Activated CD4-positive, alpha-beta T cell treated with anti-CD3 and anti-CD28 coated beads, Interleukin-2, amount 10 ng/mL, durations not matched to agents 7 days and 5 days (primary cell): ENCODE measurements at regions not wholly inside any gene's neighbourhood (a gene's known extent, or its start where the extent isn't known, plus 50 kb on each side); places are given as distances from the start of the nearest gene placed in this dataset.
A peak's percentile ranks its signal among the peaks of the same experiment; 100 is the strongest.
"Not testable (repeated sequence)": the region's sequence is repeated elsewhere in the genome, so short reads cannot be mapped to it uniquely, and the experiment has no call there.

ENCODE experiments used
- CTCF ChIA-PET: fragments of 350-600 bp; sonication (Branson Sonifier 250); formaldehyde crosslinking; loops from one replicate; lab custom pipeline; 2021; ENCODE audit warnings: antibody characterized with exemption; lab: Charles Lee
- POLR2A ChIA-PET: fragments of 350-600 bp; sonication (Branson Sonifier 250); formaldehyde crosslinking; loops from one replicate; lab custom pipeline; 2021; ENCODE audit warnings: antibody characterized with exemption; lab: Charles Lee
- DNase-seq: peaks from one replicate; pipeline ENCODE4 v3.0.0-alpha.2; 2020
- H3K27ac Mint-ChIP-seq: one replicate; pipeline ENCODE4 v1.8.0; 2021; ENCODE audit warnings: mild to moderate bottlenecking, moderate library complexity, mixed read lengths
- H3K27me3 Mint-ChIP-seq: one replicate; pipeline ENCODE4 v1.8.0; 2021; ENCODE audit warnings: mixed read lengths
- H3K36me3 Mint-ChIP-seq: one replicate; pipeline ENCODE4 v1.8.0; 2021; ENCODE audit warnings: low read depth, mixed read lengths
- H3K4me1 Mint-ChIP-seq: one replicate; pipeline ENCODE4 v1.8.0; 2021; ENCODE audit warnings: mixed read lengths
- H3K4me3 Mint-ChIP-seq: one replicate; pipeline ENCODE4 v1.8.0; 2021; ENCODE audit warnings: mild to moderate bottlenecking, moderate library complexity, mixed read lengths
- H3K9me3 Mint-ChIP-seq: one replicate; pipeline ENCODE4 v1.8.0; 2021; ENCODE audit warnings: mixed read lengths

- POLR2A ChIA-PET, H3K4me1 Mint-ChIP-seq, H3K27me3 Mint-ChIP-seq, H3K9me3 Mint-ChIP-seq, H3K36me3 Mint-ChIP-seq, H3K4me3 Mint-ChIP-seq, H3K27ac Mint-ChIP-seq, CTCF ChIA-PET: not testable (repeated sequence)
- DNase-seq, result peak; percentile 1
These were observed 50.8 kb downstream of the PPIAL4E start for GRCh38 chr1:144322598-144322997.
